ENCODE measurements at regions not wholly inside any gene's neighbourhood (a gene's known extent, or its start where the extent isn't known, plus 50 kb on each side); places are given as distances from the start of the nearest gene placed in this dataset.

GRCh38 chr10:129085811-129086210 lies 381.2 kb upstream of the MGMT start:
- TF ChIP-seq, protein P1, sequence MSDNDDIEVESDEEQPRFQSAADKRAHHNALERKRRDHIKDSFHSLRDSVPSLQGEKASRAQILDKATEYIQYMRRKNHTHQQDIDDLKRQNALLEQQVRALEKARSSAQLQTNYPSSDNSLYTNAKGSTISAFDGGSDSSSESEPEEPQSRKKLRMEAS (IDR thresholded peaks at IDR 0.05) = no peak
- TF ChIP-seq, protein P2, sequence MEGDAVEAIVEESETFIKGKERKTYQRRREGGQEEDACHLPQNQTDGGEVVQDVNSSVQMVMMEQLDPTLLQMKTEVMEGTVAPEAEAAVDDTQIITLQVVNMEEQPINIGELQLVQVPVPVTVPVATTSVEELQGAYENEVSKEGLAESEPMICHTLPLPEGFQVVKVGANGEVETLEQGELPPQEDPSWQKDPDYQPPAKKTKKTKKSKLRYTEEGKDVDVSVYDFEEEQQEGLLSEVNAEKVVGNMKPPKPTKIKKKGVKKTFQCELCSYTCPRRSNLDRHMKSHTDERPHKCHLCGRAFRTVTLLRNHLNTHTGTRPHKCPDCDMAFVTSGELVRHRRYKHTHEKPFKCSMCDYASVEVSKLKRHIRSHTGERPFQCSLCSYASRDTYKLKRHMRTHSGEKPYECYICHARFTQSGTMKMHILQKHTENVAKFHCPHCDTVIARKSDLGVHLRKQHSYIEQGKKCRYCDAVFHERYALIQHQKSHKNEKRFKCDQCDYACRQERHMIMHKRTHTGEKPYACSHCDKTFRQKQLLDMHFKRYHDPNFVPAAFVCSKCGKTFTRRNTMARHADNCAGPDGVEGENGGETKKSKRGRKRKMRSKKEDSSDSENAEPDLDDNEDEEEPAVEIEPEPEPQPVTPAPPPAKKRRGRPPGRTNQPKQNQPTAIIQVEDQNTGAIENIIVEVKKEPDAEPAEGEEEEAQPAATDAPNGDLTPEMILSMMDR (CRISPR knock-in tag; IDR thresholded peaks at IDR 0.05) = no peak
- TF ChIP-seq SIN3A (IDR thresholded peaks at IDR 0.05; ENCODE audit: borderline replicate concordance, low read depth, low read length) (no peak), AGO1 (IDR thresholded peaks at IDR 0.05; ENCODE audit: low read depth, low read length, poor library complexity, severe bottlenecking) (no peak), EP300 (IDR thresholded peaks at IDR 0.05; ENCODE audit: low read depth in 2 of 2, low read length in 2 of 2) (no peak), EP300 (CRISPR knock-in tag; IDR thresholded peaks at IDR 0.05; ENCODE audit: borderline replicate concordance) (no peak), JUND (CRISPR knock-in tag; IDR thresholded peaks at IDR 0.05) (no peak), ZFP36 (IDR thresholded peaks at IDR 0.05; ENCODE audit: borderline replicate concordance, low read depth, low read length, partially characterized antibody) (no peak), GABPA (IDR thresholded peaks at IDR 0.05; ENCODE audit: low read depth, low read length) (no peak), GABPA (CRISPR knock-in tag; IDR thresholded peaks at IDR 0.05; ENCODE audit: low read depth) (no peak), CHD2 (IDR thresholded peaks at IDR 0.05; ENCODE audit: low read depth, low read length) (no peak), ONECUT2 (CRISPR knock-in tag; IDR thresholded peaks at IDR 0.05) (no peak), PBX2 (CRISPR knock-in tag; IDR thresholded peaks at IDR 0.05) (no peak)

Data from HepG2 (cell line).